HepG2 (cell line): ENCODE measurements at regions not wholly inside any gene's neighbourhood (a gene's known extent, or its start where the extent isn't known, plus 50 kb on each side); places are given as distances from the start of the nearest gene placed in this dataset.
A peak's percentile ranks its signal among the peaks of the same experiment; 100 is the strongest.

Source experiments
- ARID5B ChIP-seq: IDR thresholded peaks from 2 replicates; pipeline ENCODE4 v1.4.0; 2020; ENCODE audit warnings: mild to moderate bottlenecking, missing genetic modification reagents
- CEBPZ ChIP-seq: IDR thresholded peaks from 2 replicates; pipeline ENCODE4 v1.6.1; 2012; ENCODE audit warnings: low read length, improper control_type of control experiment
- DR1 ChIP-seq: sonication (generic); formaldehyde crosslinking; IDR thresholded peaks from 2 replicates; pipeline ENCODE4 v1.8.0; 2021; ENCODE audit warnings: mild to moderate bottlenecking, missing genetic modification reagents, inconsistent platforms
- TBX2 ChIP-seq: sonication (generic); formaldehyde crosslinking; IDR thresholded peaks from 2 replicates; pipeline ENCODE4 v1.5.0; 2020; ENCODE audit warnings: missing genetic modification reagents, mild to moderate bottlenecking, borderline replicate concordance
- ZBED4 ChIP-seq: sonication (generic); formaldehyde crosslinking; IDR thresholded peaks from 2 replicates; pipeline ENCODE4 v1.4.0; 2020; ENCODE audit warnings: missing genetic modification reagents, borderline replicate concordance
- ZBTB4 ChIP-seq: sonication (generic); formaldehyde crosslinking; IDR thresholded peaks from 2 replicates; pipeline ENCODE4 v1.4.0; 2020; ENCODE audit warnings: missing genetic modification reagents, mild to moderate bottlenecking, borderline replicate concordance
- ZNF275 ChIP-seq: sonication (generic); formaldehyde crosslinking; IDR thresholded peaks from 2 replicates; pipeline ENCODE4 v1.8.0; 2022; ENCODE audit warnings: missing genetic modification reagents, mild to moderate bottlenecking, inconsistent platforms, borderline replicate concordance
- ZNF3 ChIP-seq: IDR thresholded peaks from 2 replicates; pipeline ENCODE4 v1.7.0; 2017; ENCODE audit warnings: inconsistent platforms
- ZNF350 ChIP-seq: sonication (generic); formaldehyde crosslinking; IDR thresholded peaks from 2 replicates; pipeline ENCODE4 v1.4.0; 2020; ENCODE audit warnings: mild to moderate bottlenecking, low read depth, missing genetic modification reagents, borderline replicate concordance

- TF ChIP-seq ARID5B (peak; percentile 44), TBX2 (peak; percentile 56), ZBED4 (no peak), ZNF3 (CRISPR knock-in tag) (no peak), ZNF275 (no peak), CEBPZ (no peak), DR1 (no peak), ZNF350 (CRISPR knock-in tag) (no peak), ZBTB4 (CRISPR knock-in tag) (no peak)
These were observed 67.6 kb upstream of the CDKN3 start (continued) for GRCh38 chr14:54329082-54329695.
